HepG2 (cell line): ENCODE measurements at regions not wholly inside any gene's neighbourhood (a gene's known extent, or its start where the extent isn't known, plus 50 kb on each side); places are given as distances from the start of the nearest gene placed in this dataset.

Source experiments
- ATAC-seq: fragments of 200-7000 bp; cut with Tn5 transposase; 3 replicates; pipeline ENCODE4 v1.9.1; 2020; ENCODE audit warnings: mild to moderate bottlenecking, moderate library complexity
- BruUV-seq: library from RNA; stranded (reverse); fragments of 400-500 nt; replicated peaks from 2 replicates; lab custom pipeline; 2021; lab: Mats Ljungman, UMichigan
- CTCF ChIA-PET: fragments of 300-600 bp; formaldehyde crosslinking; extraction: SDS; loops from one replicate; lab custom pipeline; 2021; ENCODE audit warnings: low total read pairs, inconsistent platforms, low intra/inter-chr PET ratio; lab: Yijun Ruan, JAX
- POLR2A ChIA-PET: fragments of 350-600 bp; sonication (Branson Sonifier 250); formaldehyde crosslinking; loops from one replicate; lab custom pipeline; 2020; ENCODE audit warnings: antibody characterized with exemption, inconsistent platforms; lab: Yijun Ruan, JAX
- DNase-seq: peaks from one replicate; pipeline ENCODE4 v3.0.0-alpha.2; 2015; ENCODE audit warnings: low spot score
- FAIRE-seq: peaks from 3 replicates; lab custom pipeline; 2011; peaks lifted over from hg19 to GRCh38; lab: Jason Lieb, UNC
- H2AFZ ChIP-seq: one replicate; pipeline ENCODE4 v1.6.1; 2011; ENCODE audit warnings: low read length, inconsistent platforms
- H3K27ac ChIP-seq: fragments of 300-600 bp; 3 replicates; pipeline ENCODE4 v1.8.0; 2011; ENCODE audit warnings: mixed run types, mild to moderate bottlenecking, mixed read lengths, low read length, inconsistent platforms; ENCODE audit not compliant: insufficient read depth; ENCODE audit errors: extremely low read length
- H3K27me3 ChIP-seq, 2 experiments: fragments of 200-600 bp in 1 of 2; 2 replicates in 1 of 2; 3 replicates in 1 of 2; pipeline versions ENCODE4 v1.6.0 to v1.8.0; 2011; ENCODE audit warnings: low read length in 2 of 2, mild to moderate bottlenecking in 2 of 2, moderate library complexity in 2 of 2, inconsistent platforms in 1 of 2; ENCODE audit not compliant: insufficient read depth in 2 of 2, control insufficient read depth in 1 of 2
- H3K36me3 ChIP-seq, 2 experiments: fragments of 200-600 bp in 1 of 2; replicated peaks in 1 of 2; 2 replicates in 1 of 2; 3 replicates in 1 of 2; pipeline versions ENCODE4 v1.5.1 to v1.8.0; 2011; ENCODE audit warnings: low read length in 2 of 2, inconsistent platforms in 1 of 2; ENCODE audit not compliant: insufficient read depth in 2 of 2, control insufficient read depth in 1 of 2
- H3K4me1 ChIP-seq: 2 replicates; pipeline ENCODE4 v1.5.1; 2012; ENCODE audit warnings: low read length, inconsistent platforms; ENCODE audit not compliant: insufficient read depth
- H3K4me2 ChIP-seq: 2 replicates; pipeline ENCODE4 v1.6.0; 2011; ENCODE audit warnings: low read depth, low read length, inconsistent platforms
- H3K4me3 ChIP-seq, 3 experiments: fragments of 200-600 bp in 1 of 3; sonication (generic), shearing (Covaris generic) in 1 of 3; replicated peaks in 1 of 3; 2 replicates each; pipeline ENCODE4 v1.5.1; 2011 to 2016; ENCODE audit warnings: low read length in 3 of 3, inconsistent platforms in 2 of 3, low read depth in 2 of 3, mild to moderate bottlenecking in 2 of 3, control low read depth in 1 of 3, mixed read lengths in 1 of 3; ENCODE audit not compliant: insufficient read depth in 1 of 3
- H3K79me2 ChIP-seq: one replicate; pipeline ENCODE4 v1.6.1; 2011; ENCODE audit warnings: low read length, inconsistent platforms; ENCODE audit not compliant: insufficient read depth
- H3K9ac ChIP-seq: 2 replicates; pipeline ENCODE4 v1.6.0; 2011; ENCODE audit warnings: mild to moderate bottlenecking, low read depth, low read length, inconsistent platforms; ENCODE audit not compliant: insufficient read depth
- H3K9me3 ChIP-seq: 2 replicates; pipeline ENCODE4 v1.5.1; 2012; ENCODE audit warnings: mild to moderate bottlenecking, low read length
- H4K20me1 ChIP-seq: 2 replicates; pipeline ENCODE4 v1.6.0; 2011; ENCODE audit warnings: inconsistent platforms, mild to moderate bottlenecking, low read length, moderate library complexity; ENCODE audit not compliant: insufficient read depth
- CCDC6 ChIP-seq: sonication (generic); formaldehyde crosslinking; IDR thresholded peaks from 2 replicates; pipeline ENCODE4 v1.8.1; 2022; ENCODE audit warnings: mild to moderate bottlenecking, missing genetic modification reagents, moderate library complexity
- ELF4 ChIP-seq: sonication (generic); formaldehyde crosslinking; IDR thresholded peaks from 2 replicates; pipeline ENCODE4 v1.5.0; 2020; ENCODE audit warnings: missing genetic modification reagents, mild to moderate bottlenecking, moderate library complexity, borderline replicate concordance
- HOXA3 ChIP-seq: sonication (generic); formaldehyde crosslinking; IDR thresholded peaks from 2 replicates; pipeline ENCODE4 v1.5.0; 2020; ENCODE audit warnings: missing genetic modification reagents
- HOXA9 ChIP-seq: sonication (generic); formaldehyde crosslinking; IDR thresholded peaks from 2 replicates; pipeline ENCODE4 v1.8.1; 2022; ENCODE audit warnings: missing genetic modification reagents, mild to moderate bottlenecking, moderate library complexity, borderline replicate concordance
- SNAI1 ChIP-seq: sonication (generic); formaldehyde crosslinking; IDR thresholded peaks from 2 replicates; pipeline ENCODE4 v1.5.0; 2020; ENCODE audit warnings: mild to moderate bottlenecking, missing genetic modification reagents, borderline replicate concordance
- YEATS2 ChIP-seq: sonication (generic); formaldehyde crosslinking; IDR thresholded peaks from 2 replicates; pipeline ENCODE4 v1.4.0; 2020; ENCODE audit warnings: missing genetic modification reagents, borderline replicate concordance
- ZC3H13 ChIP-seq: sonication (generic); formaldehyde crosslinking; IDR thresholded peaks from 2 replicates; pipeline ENCODE4 v1.8.1; 2023; ENCODE audit warnings: mild to moderate bottlenecking, missing genetic modification reagents, moderate library complexity
- WGBS: methylation state at CpG from one replicate; pipeline ENCODE4 v1.1.6; 2017; ENCODE audit warnings: low lambda C conversion rate; 5-methylcytosine and 5-hydroxymethylcytosine counted together
- in situ Hi-C: cut with HindIII; loops from 2 replicates; pipeline ENCODE4 v1.10.0; 2017; ENCODE audit warnings: low pct_unique_long_range_greater_than_20kb; ENCODE audit not compliant: extremely low pct_ligation_motif_present
- intact Hi-C: fragments of 100-400 bp; cut with micrococcal nuclease; formaldehyde crosslinking; loops from one replicate; pipeline ENCODE4 v1.10.0; 2022; ENCODE audit not compliant: unreplicated experiment
- TF ChIP-seq, protein P1 (sequence below): sonication (generic); formaldehyde crosslinking; IDR thresholded peaks from 2 replicates; pipeline ENCODE4 v1.4.0; 2020; ENCODE audit warnings: missing genetic modification reagents, low read depth, mild to moderate bottlenecking, borderline replicate concordance
- TF ChIP-seq, protein P2 (sequence below): IDR thresholded peaks from 2 replicates; pipeline ENCODE4 v1.6.1; 2012; ENCODE audit warnings: low read depth, low read length, improper control_type of control experiment
- TF ChIP-seq, protein P3 (sequence below): sonication (generic); formaldehyde crosslinking; IDR thresholded peaks from 2 replicates; pipeline ENCODE4 v1.4.0; 2020; ENCODE audit warnings: missing genetic modification reagents, borderline replicate concordance

DNA sequence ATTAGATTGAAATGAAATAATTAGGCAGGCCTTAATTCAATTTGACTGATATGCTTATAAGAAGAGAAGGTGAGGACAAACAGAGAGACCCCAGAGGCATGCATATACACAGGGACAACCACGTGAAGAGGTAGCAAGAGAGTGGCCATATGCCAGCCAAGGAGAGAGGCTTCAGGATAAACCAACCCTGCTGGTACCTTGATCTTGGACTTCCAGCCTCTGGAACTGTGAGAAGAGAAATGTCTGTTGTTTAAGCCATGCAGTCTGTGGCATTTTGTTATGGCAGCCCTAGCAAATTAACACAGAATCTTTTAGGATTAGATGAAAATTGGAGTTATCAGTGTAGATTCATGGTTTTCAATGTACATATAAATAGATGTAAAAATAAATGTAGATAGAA lies 120.1 kb downstream of the KCTD15 start:
- ATAC-seq, result no peak
- ChIA-PET POLR2A (no interaction called here), CTCF (no interaction called here)
- Histone ChIP-seq H3K9me3 (no peaks in the 10 kb centered on the region), H3K36me3 (no peaks in the 10 kb centered on the region), H3K4me3 (no peak overlapping the region)
- in situ Hi-C loops, result no loop called here
- TF ChIP-seq, protein P1, sequence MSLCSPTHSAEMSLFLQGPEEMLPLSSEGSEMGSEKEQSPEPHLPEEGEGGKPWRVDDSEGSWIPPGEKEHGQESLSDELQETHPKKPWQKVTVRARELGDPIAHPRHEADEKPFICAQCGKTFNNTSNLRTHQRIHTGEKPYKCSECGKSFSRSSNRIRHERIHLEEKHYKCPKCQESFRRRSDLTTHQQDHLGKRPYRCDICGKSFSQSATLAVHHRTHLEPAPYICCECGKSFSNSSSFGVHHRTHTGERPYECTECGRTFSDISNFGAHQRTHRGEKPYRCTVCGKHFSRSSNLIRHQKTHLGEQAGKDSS (CRISPR knock-in tag), result no peak
- TF ChIP-seq SNAI1 (no peak), ZC3H13 (no peak), YEATS2 (CRISPR knock-in tag) (no peak), ELF4 (CRISPR knock-in tag) (no peak), HOXA3 (CRISPR knock-in tag) (no peak), CCDC6 (CRISPR knock-in tag) (no peak)
- TF ChIP-seq, all 625 proteins: peak for 0
- no peaks in the 10 kb centered on the region for H3K79me2 ChIP-seq
- H3K9ac ChIP-seq, result no peak overlapping the region
- DNase-seq (no peak), FAIRE-seq (no peak)
- 0% methylated on average over 1 of the region's 1 CpG for WGBS
- H2AFZ ChIP-seq, result no peak overlapping the region
- BruUV-seq, result no TSS peak
- no peaks in the 10 kb centered on the region for H3K4me1 ChIP-seq
- intact Hi-C loops, result no loop called here
- no peak overlapping the region for H3K27ac ChIP-seq
- H4K20me1 ChIP-seq, result no peaks in the 10 kb centered on the region; the same call in 1 of the 2 replicates
- peaks cover 1 to 17% of the 10 kb centered on the region in 2 experiments; a peak in 3 of 5 replicates for H3K27me3 ChIP-seq
- H3K4me2 ChIP-seq, result no peak overlapping the region

DNA sequence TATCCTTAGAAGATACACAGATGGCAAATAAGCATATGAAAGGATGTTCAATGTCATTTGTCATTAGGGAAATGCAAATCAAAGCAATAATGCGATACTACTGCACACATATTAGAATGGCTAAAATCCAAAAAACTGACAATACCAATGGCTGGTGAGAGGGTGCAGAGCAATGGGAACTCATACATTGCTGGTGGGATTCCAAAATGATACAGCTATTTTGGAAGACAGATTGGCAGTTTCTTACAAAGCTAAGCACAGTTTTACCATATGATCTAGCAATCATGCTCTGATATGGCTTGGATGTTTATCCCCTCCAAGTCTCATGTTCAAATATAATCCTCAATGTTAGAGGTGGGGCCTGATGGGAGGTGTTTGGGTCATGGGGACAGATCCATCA lies 122.6 kb downstream of the KCTD15 start:
- TF ChIP-seq HOXA9 (CRISPR knock-in tag), result no peak
- TF ChIP-seq, protein P2, sequence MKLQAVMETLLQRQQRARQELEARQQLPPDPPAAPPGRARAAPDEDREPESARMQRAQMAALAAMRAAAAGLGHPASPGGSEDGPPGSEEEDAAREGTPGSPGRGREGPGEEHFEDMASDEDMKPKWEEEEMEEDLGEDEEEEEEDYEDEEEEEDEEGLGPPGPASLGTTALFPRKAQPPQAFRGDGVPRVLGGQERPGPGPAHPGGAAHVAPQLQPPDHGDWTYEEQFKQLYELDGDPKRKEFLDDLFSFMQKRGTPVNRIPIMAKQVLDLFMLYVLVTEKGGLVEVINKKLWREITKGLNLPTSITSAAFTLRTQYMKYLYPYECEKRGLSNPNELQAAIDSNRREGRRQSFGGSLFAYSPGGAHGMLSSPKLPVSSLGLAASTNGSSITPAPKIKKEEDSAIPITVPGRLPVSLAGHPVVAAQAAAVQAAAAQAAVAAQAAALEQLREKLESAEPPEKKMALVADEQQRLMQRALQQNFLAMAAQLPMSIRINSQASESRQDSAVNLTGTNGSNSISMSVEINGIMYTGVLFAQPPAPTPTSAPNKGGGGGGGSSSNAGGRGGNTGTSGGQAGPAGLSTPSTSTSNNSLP, result no peak
- TF ChIP-seq, protein P3, sequence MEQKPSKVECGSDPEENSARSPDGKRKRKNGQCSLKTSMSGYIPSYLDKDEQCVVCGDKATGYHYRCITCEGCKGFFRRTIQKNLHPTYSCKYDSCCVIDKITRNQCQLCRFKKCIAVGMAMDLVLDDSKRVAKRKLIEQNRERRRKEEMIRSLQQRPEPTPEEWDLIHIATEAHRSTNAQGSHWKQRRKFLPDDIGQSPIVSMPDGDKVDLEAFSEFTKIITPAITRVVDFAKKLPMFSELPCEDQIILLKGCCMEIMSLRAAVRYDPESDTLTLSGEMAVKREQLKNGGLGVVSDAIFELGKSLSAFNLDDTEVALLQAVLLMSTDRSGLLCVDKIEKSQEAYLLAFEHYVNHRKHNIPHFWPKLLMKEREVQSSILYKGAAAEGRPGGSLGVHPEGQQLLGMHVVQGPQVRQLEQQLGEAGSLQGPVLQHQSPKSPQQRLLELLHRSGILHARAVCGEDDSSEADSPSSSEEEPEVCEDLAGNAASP (CRISPR knock-in tag), result no peak
- H3K9me3 ChIP-seq, result no peaks in the 10 kb centered on the region
- WGBS, result 3% methylated on average over 1 of the region's 1 CpG
- CTCF ChIA-PET, result no interaction called here
- no peaks in the 10 kb centered on the region for H3K79me2 ChIP-seq
- H3K9ac ChIP-seq, result no peak overlapping the region
- FAIRE-seq (no peak), ATAC-seq (no peak), DNase-seq (no peak)
- peaks cover 0 to 5% of the 10 kb centered on the region in 2 experiments; a peak in 2 of 5 replicates for H3K27me3 ChIP-seq
- no peaks in the 10 kb centered on the region; the same call in 1 of the 2 replicates for H4K20me1 ChIP-seq
- intact Hi-C loops (no loop called here), in situ Hi-C loops (no loop called here)
- no peak overlapping the region for H2AFZ ChIP-seq
- no TSS peak for BruUV-seq
- POLR2A ChIA-PET, result no interaction called here
- H3K4me1 ChIP-seq, result no peaks in the 10 kb centered on the region
- no peak overlapping the region for H3K4me2 ChIP-seq
- H3K4me3 ChIP-seq, result no peak overlapping the region
- no peaks in the 10 kb centered on the region for H3K36me3 ChIP-seq
- H3K27ac ChIP-seq, result no peak overlapping the region
